Lower lobe of right lung (tissue), 2 donors: ENCODE measurements at regions not wholly inside any gene's neighbourhood (a gene's known extent, or its start where the extent isn't known, plus 50 kb on each side); places are given as distances from the start of the nearest gene placed in this dataset.

Source experiments
- ATAC-seq, 2 donors: fragments of 200-7000 bp; cut with Tn5 transposase; one replicate each; pipeline ENCODE4 v1.9.1; 2020 to 2022; ENCODE audit warnings: mild to moderate bottlenecking in 2 of 2, moderate library complexity in 2 of 2
- DNase-seq: peaks from one replicate; pipeline ENCODE4 v3.0.0-alpha.2; 2020
- H3K27ac ChIP-seq: fragments of 200-600 bp; one replicate; pipeline ENCODE4 v1.8.0; 2022
- H3K27me3 ChIP-seq: fragments of 200-600 bp; one replicate; pipeline ENCODE4 v1.8.0; 2022; ENCODE audit warnings: low read depth
- H3K36me3 ChIP-seq: fragments of 200-600 bp; one replicate; pipeline ENCODE4 v1.8.0; 2022; ENCODE audit warnings: mild to moderate bottlenecking
- H3K4me1 ChIP-seq: fragments of 200-600 bp; one replicate; pipeline ENCODE4 v1.8.0; 2022
- H3K4me3 ChIP-seq: fragments of 200-600 bp; one replicate; pipeline ENCODE4 v1.8.0; 2022; ENCODE audit warnings: mild to moderate bottlenecking
- H3K9me3 ChIP-seq: fragments of 200-600 bp; one replicate; pipeline ENCODE4 v1.8.0; 2022
- intact Hi-C: fragments of 100-400 bp; cut with DNase I; formaldehyde crosslinking; loops from one replicate; pipeline ENCODE4 v1.11.0; 2022
- TF ChIP-seq, protein P1 (sequence below): fragments of 200-600 bp; IDR thresholded peaks from one replicate; pipeline ENCODE4 v1.8.0; 2022; ENCODE audit warnings: antibody characterized with exemption, mild to moderate bottlenecking
- donor health status: DM: no; HTN: yes; CAD: no; lungs with severe emphysema.

DNA sequence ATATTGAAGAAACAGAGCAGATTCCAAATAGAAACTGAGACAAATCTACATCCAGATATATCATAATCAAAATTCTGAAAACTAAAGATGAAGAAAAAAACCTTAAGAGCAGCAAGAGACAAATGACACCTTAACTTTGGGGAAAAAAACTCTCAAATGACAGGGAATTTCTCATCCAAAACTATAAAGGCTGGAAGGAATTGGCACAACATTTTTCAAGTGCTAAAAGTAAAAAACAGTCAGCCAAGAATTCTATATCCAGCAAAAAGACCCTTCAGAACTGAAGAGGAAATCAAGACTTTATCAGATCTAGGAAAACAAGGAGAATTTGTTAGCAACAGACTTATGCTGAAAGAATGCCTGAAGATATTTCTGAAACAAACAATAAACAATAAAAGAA lies 90.3 kb upstream of the RASSF8 start:
- TF ChIP-seq, protein P1, sequence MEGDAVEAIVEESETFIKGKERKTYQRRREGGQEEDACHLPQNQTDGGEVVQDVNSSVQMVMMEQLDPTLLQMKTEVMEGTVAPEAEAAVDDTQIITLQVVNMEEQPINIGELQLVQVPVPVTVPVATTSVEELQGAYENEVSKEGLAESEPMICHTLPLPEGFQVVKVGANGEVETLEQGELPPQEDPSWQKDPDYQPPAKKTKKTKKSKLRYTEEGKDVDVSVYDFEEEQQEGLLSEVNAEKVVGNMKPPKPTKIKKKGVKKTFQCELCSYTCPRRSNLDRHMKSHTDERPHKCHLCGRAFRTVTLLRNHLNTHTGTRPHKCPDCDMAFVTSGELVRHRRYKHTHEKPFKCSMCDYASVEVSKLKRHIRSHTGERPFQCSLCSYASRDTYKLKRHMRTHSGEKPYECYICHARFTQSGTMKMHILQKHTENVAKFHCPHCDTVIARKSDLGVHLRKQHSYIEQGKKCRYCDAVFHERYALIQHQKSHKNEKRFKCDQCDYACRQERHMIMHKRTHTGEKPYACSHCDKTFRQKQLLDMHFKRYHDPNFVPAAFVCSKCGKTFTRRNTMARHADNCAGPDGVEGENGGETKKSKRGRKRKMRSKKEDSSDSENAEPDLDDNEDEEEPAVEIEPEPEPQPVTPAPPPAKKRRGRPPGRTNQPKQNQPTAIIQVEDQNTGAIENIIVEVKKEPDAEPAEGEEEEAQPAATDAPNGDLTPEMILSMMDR = no peak
- Histone ChIP-seq H3K9me3 (no peaks in the 10 kb centered on the region), H3K27ac (no peak overlapping the region), H3K4me1 (no peaks in the 10 kb centered on the region), H3K4me3 (no peak overlapping the region), H3K36me3 (no peaks in the 10 kb centered on the region), H3K27me3 (no peaks in the 10 kb centered on the region)
- intact Hi-C loops = no loop called here
- no peak for ATAC-seq
- DNase-seq = no peak

GRCh38 chr12:25872137-25872536 lies 86.3 kb upstream of the RASSF8 start:
- H3K36me3 ChIP-seq = no peaks in the 10 kb centered on the region
- no peak overlapping the region for H3K4me3 ChIP-seq
- H3K9me3 ChIP-seq = no peaks in the 10 kb centered on the region
- no peaks in the 10 kb centered on the region for H3K4me1 ChIP-seq
- H3K27me3 ChIP-seq = no peaks in the 10 kb centered on the region
- no peak overlapping the region for H3K27ac ChIP-seq
- DNase-seq (no peak), ATAC-seq (no peak)
- TF ChIP-seq, protein P1 = no peak
- intact Hi-C loops = no loop called here

DNA sequence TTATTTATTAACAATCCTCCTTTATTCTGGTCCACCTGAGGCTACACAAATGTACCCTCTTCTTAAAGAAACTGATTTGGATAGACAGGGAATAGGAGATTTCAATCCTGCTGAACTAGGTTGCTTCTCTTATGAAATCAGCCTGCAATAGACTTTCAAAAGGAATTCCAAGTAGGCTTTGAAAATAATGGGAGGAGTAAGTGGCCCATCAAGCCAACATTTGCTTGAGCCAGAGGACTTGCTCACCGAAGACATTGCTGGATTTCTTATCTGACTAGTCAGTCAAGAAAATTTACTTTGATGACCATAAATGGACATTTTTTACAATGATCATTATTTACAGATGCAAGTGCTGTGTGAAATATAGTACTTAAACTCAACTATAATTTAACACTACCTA lies 82.8 kb upstream of the RASSF8 start:
- H3K4me1 ChIP-seq = no peaks in the 10 kb centered on the region
- no peaks in the 10 kb centered on the region for H3K27me3 ChIP-seq
- TF ChIP-seq, protein P1 = no peak
- H3K9me3 ChIP-seq = no peaks in the 10 kb centered on the region
- no peak overlapping the region for H3K27ac ChIP-seq
- intact Hi-C loops = no loop called here
- no peak overlapping the region for H3K4me3 ChIP-seq
- ATAC-seq (no peak), DNase-seq (no peak)
- H3K36me3 ChIP-seq = no peaks in the 10 kb centered on the region

DNA sequence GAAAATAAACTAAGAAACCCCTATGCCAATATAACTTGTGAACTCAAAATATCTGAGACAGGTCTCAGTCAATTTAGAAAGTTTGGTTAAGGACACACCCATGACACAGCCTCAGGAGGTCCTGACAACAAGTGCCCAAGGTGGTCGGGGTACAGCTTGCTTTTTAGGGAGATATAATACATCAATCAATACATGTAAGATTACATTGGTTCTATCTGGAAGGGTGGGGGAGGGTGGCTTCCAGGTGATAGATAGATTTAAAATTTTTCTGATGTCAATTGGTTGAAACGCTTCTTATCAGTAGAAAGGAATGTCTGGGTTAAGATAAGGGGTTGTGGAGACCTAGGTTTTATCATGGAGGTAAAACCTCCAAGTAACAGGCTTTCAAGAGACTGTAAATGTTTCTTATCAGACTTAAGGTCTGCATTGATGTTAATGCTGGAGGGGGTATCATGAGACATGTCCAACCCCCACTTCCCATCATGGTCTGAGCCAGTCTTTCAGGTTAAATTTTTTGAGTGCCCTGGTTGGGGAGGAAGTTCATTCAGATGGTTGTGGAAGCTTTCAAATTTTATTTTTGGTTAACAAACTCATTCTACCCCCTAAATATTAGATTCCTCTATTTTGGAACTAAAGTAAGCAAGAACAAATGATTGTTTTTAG lies 82.0 kb upstream of the RASSF8 start:
- TF ChIP-seq, protein P1 = no peak
- H3K27me3 ChIP-seq = no peaks in the 10 kb centered on the region
- H3K4me3 ChIP-seq = no peak overlapping the region
- DNase-seq (no peak), ATAC-seq (no peak)
- no peak overlapping the region for H3K27ac ChIP-seq
- H3K4me1 ChIP-seq = no peaks in the 10 kb centered on the region
- H3K36me3 ChIP-seq = no peaks in the 10 kb centered on the region
- no peaks in the 10 kb centered on the region for H3K9me3 ChIP-seq
- intact Hi-C loops = no loop called here

DNA sequence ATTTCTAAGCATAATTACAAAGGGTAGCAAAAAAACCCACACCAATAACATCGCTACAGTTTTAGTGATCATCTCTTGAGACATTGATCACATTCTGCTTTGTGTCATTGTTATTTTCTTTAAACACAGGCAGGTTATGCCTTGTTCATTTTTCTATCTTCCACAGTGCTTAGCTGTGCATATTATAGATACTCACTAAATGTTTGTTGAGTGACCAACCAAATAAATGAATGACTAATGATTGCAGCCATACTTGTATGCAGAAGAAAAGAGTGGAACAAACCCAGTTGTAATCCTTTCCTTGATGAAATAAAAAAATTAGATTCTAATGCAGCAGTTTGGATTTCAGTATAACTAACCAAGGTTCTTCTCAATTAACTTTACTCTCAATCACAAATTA lies 81.0 kb upstream of the RASSF8 start:
- Histone ChIP-seq H3K4me1 (no peaks in the 10 kb centered on the region), H3K27me3 (no peaks in the 10 kb centered on the region), H3K9me3 (no peaks in the 10 kb centered on the region), H3K27ac (no peak overlapping the region), H3K36me3 (no peaks in the 10 kb centered on the region), H3K4me3 (no peak overlapping the region)
- intact Hi-C loops = no loop called here
- no peak for ATAC-seq
- DNase-seq = no peak
- TF ChIP-seq, protein P1 = no peak

DNA sequence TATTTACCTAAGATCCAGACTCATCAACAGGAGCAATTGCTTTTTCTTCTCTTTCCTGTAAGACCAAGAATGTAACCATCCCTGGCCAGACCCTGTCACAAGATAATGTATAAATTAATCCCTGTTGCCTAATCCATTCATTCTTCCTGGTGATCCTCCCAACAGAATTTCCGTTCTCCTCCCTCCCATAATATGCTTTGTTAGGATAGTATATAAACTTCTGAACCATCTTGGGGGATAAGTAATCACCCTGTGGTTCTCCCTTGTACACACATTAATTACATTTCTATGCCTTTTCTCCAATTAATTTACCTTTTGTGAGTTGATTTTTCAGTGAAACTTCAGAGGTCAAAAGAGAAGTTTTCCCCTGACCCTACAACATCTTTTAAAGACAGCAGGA lies 76.2 kb upstream of the RASSF8 start:
- DNase-seq (no peak), ATAC-seq (no peak)
- Histone ChIP-seq H3K36me3 (no peaks in the 10 kb centered on the region), H3K27ac (no peak overlapping the region), H3K27me3 (no peaks in the 10 kb centered on the region), H3K4me1 (no peaks in the 10 kb centered on the region), H3K4me3 (no peak overlapping the region), H3K9me3 (no peaks in the 10 kb centered on the region)
- TF ChIP-seq, protein P1 = no peak
- intact Hi-C loops = no loop called here
